AG08396 (cell line): ENCODE measurements at regions not wholly inside any gene's neighbourhood (a gene's known extent, or its start where the extent isn't known, plus 50 kb on each side); places are given as distances from the start of the nearest gene placed in this dataset.
"Not testable (repeated sequence)": the region's sequence is repeated elsewhere in the genome, so short reads cannot be mapped to it uniquely, and the experiment has no call there.

ENCODE experiments used
- DNase-seq: peaks from one replicate; pipeline ENCODE4 v3.0.0; 2012; ENCODE audit warnings: low spot score, mixed read lengths

DNA sequence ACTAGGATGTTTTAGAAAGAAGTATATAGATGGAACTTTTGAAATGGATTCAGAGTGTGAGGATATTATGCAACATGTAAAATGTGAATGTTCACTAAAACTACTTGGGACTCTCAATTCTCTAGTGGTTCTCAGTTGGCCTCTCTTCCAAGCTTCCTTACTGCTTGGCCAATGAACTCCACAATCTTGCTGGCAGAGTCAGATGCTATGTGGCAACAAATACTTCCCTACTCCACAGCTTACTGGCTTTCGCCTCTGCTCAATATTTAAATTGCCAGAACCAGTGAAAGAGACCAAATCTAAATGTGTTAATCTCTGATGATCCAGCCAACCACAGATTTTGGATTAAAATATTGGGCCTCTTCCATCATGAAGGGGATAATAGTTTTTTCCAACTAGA is 138.4 kb downstream of the HTR1B start:
- no peak for DNase-seq

DNA sequence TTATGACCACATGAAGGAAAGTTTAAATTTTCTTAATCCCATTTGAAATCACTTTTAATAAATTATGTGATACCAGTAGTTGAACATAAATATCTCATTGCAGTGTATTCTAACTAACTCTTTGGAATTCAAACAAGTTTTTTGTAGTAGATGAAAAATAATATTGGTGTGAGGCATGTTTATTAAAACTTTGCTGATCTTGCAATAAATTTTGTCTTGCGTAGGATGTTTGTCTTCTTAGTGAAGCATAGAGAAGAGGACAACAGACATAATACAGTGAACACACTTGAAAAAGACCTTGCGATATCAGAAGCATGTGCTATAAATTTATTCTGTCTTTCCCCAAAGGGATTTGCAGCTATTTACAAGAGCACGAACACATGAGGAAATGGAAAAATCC is 140.7 kb downstream of the HTR1B start:
- DNase-seq, result no peak

- no peak for DNase-seq
These were observed 145.0 kb downstream of the HTR1B start for GRCh38 chr6:77318256-77318655.

DNA sequence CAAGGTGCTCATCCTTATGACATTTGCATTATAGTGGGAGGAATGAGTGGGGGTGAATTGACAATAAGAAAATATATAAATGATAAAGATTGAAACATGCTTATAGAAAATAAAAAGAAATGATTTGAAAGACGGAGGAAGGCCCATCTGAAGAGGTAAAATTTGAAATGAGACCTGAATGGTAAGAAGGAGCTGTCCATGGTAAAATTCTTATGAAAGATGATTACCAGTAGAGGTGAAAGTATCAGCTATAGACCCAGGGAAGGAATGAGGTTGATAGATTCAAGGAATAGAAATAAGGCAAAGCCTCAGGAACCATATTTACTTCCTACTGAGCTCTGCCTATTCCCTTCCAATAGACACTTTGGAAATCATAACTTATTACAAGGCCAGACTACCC is 149.7 kb downstream of the HTR1B start:
- no peak for DNase-seq

GRCh38 chr6:77299931-77300330 is 163.4 kb downstream of the HTR1B start:
- no peak for DNase-seq

GRCh38 chr6:77298283-77298682 is 165.0 kb downstream of the HTR1B start:
- DNase-seq, result no peak

DNA sequence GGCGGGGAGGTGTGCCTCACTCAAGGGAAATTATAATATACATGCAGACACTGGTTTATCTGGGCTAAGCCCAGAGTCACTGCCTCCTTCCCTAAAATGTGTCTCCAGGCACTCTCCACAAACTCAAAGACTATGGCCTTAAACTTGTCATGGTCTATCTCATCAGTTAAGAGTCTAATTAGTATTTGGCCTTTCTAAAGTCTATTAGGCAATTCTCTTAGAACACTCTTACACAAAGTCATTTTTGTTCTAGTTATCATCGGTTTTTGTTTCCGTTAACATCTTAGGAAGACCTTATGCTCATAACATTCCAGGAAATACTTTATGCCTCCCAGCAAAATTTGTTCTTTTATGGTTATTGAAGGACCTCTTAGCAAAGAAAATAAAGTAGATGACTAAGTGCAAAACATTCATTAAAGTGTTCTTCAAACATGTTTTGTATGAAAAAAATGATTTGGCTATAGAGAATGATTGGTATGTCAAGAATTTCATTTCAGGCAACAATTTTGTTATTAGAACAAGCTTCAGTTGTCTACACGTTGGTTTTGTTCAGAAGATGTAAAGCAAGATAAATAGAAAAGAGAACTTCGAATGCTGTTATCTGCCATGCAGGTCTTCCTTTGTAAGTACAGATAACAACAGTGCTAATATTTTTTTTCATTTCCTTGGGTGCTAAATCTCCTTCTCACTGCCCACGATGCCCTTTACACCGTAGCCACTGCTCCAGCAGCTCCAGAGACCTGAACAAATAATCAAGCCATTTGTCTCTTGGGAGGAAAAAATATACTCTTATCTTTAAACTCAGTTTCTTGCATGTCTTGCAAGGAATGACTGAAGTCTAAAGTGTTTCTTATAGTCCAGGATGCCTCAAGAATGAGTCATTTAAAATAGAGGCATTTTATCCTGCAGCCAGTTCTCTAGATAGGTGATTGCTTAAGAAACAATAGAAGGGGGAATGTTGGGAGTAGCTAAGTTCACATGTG is 170.4 kb downstream of the HTR1B start:
- peak; percentile 18 for DNase-seq

DNA sequence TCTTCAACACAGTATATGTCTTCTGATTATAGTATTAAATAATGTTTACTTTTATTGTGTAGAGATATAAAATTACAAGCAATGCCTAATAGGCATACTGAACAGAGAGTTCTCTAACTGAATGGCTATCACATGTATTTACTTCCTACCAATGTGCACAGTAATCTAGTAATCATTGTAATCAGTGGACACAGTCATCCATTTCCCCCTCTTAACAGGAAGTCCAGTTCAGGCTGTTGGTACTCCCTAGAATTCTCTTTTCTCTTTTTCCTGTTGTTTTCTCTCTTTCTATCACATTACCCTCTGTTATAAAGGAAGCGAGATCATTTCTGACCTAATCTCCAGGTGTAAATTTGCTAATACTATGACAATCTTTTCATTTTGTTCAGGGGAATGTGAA is 172.5 kb downstream of the HTR1B start:
- no peak for DNase-seq

GRCh38 chr6:77286541-77286940 is 176.8 kb downstream of the HTR1B start:
- no peak for DNase-seq

- DNase-seq, result no peak
These were observed 189.4 kb downstream of the HTR1B start for GRCh38 chr6:77273929-77274328.

- no peak for DNase-seq
These were observed 198.3 kb downstream of the HTR1B start for GRCh38 chr6:77264970-77265369.

DNA sequence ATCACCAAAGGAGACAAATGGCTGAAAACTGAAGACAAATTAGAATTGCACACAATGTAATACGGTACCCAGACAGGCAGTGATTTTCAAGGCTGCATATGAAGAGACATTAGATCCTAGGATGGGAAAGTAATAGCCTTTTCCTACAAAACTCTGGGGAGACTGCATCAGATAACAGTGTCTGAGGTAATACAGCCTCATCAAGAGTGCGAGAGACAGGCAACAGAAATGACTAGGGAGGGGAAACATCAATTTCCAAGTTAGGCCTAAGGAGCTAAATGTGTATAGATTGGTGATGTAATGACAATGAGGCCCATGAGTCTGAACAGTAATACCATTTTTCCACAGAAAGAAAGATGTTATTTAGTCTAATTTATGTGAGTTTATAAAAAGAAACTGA is 200.3 kb downstream of the HTR1B start:
- no peak for DNase-seq

DNA sequence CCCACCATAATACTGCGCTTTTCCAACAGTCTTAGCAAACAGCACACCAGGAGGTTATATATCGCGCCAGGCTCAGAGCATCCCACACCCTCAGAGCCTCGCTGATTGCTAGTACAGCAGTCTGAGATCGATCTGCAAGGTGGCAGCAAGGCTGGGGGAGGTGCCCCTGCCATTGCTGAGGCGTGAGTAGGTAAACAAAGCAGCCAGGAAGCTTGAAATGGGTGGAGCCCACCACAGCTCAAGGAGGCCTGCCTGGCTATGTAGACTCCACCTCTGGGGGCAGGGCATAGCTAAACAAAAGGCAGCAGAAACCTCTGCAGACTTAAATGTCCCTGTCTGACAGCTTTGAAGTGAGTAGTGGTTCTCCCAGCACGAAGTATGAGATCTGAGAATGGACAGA is 211.5 kb downstream of the HTR1B start:
- not testable (repeated sequence) for DNase-seq

- DNase-seq, result no peak
These were observed 213.7 kb downstream of the HTR1B start for GRCh38 chr6:77249560-77249959.

DNA sequence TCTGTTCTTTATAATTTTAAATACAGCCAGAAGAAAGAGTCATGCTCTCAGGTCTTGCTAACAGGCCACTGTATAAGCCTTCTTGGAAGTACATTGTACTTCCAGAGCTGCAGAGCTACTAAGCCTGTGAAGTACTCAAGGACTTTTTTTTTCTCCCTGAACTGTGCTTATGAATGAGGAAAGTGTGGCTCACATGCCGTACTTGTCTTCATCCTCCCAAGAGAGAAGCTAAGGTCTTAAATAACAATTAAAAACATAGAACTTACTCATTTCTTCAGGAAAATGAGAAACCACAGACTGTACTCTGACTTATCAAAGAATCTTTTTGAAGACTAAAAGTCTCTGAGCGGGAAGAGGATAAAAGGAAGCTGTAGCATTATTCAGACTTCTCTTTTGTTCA is 218.3 kb downstream of the HTR1B start:
- DNase-seq, result no peak

DNA sequence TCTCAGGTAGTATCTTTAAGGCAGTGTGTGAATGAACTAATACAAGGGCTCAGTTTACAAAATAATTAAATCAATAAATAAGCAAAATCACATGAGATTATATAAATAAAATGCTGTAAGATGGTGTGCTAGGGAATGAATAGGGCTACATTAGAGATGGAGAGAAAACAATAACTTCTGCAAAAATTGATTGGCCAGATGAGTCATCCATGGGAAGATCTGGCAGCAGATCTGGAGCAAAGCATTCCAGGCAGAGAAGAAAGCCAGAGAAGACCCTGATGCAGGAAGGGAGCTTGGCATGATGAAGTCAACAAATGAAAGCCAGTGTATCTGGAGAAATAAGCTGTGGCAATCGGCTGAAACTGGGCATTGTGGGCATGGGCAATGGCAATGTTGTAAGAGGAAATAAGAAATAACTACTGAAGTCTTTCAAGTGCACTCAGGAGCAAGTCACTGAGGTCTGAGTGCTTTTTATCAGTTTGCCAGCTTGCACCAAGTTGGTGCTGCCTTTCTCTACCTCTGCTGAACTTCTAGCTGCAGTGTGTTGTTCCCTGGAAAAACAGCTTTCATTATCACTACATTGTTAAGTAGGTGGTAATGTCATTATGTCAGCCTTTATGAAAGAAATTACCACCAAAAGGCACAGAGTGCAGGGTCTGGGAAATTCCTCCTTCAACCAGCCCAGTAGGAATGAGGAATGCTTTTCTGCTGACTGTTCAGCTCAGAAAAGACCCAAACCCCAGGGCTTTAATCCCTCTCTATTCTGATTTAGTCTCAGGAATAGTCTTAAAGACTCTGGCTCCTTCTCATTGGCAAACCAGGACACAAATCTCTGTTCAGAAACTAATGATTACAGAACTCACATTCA is 231.6 kb downstream of the HTR1B start:
- no peak for DNase-seq

DNA sequence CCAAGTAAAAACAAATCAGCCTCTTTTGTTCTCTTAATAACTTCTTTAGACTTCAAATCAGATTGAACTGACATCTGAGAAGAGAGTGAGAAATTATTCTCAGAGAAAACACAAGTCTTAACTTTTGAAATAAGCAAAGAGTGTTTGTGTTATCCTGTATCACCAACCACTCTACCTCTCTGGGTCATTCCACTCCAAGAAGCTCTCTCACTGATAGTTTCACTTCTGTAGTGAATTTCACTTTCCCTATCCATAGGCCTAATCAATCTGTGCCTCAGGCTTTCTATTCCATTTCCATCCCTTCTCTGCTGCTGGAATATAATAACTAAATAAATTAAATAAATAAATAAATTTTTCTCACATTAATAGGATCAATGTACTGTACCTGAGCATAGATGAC is 235.0 kb downstream of the HTR1B start:
- DNase-seq, result no peak

DNA sequence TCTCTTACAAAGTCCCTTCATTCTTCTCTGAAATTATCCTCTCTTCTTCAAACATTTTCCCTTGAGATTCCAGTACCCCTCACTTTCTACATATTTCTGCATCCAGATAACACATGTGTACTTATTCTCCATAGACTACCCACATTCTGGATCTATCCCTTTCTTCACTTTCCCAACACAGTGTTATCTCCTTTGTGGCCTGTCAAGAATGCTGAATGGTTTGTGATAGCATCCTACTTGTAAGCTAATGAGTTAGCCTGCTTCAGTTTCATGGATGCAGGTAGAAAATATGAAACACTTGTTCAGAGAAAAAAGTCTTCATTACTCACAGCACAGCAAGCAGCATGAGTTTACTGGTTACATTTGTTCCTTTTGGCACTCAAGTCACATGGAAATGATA is 245.4 kb downstream of the HTR1B start:
- no peak for DNase-seq

DNA sequence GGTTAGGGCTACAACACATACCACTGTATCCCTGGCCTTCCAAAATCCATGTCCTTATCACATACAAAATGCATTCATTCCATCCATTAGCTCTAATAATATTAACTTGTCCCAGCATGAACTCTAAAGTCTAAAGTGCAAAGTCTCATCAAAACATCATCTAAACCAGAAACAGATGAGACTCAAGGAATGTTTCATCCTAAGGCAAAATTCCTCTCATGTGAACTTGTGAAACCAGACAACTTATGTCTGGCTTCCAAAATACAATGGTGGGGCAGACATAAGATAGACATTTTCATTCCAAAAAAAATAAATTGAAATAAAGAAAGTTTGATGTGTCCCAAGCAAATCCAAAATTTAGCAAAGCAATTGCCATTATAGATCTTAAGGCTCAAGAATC is 257.4 kb downstream of the HTR1B start:
- no peak for DNase-seq

- no peak for DNase-seq
These were observed 258.7 kb downstream of the HTR1B start for GRCh38 chr6:77204555-77204954.

DNA sequence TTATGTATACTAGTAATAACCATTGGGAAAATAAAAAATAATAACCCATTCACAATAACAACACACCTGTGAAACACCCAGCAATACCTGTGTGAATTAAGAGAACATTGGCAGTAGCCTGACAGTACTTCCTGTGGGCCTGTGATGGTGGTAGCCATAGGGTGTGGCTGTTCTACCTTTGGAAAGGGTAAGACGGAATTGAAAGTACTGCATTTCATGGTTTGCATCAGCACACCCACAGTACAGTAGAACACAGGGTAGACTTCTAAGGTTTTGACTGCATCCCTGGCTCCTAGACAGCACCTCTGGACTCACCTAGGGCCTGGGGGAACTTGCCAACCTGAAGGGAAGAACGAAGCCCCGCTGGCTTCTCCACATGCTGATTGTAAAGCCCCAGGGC is 279.8 kb downstream of the HTR1B start:
- no peak for DNase-seq

GRCh38 chr6:77181749-77182148 is 281.5 kb downstream of the HTR1B start:
- no peak for DNase-seq

DNA sequence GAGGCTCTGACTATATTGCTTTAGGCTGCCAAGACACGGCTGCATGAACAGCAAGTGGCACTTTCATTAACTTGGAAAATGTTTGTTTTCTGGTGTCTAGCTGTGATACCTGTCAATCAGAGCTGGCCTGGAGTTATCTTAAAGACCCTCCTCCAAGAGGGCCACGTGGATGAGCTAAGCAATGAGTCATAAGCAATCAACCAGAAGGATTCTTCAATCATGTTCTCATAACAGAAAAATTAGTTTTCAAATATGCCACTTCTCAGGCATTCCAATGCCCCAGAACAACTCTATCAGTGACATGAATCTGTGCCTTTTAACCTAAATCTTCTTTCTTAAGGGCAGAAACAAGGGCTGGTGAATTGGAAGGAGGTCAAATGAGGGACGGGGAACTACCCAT is 283.0 kb downstream of the HTR1B start:
- DNase-seq, result no peak
